ENCODE measurements at regions not wholly inside any gene's neighbourhood (a gene's known extent, or its start where the extent isn't known, plus 50 kb on each side); places are given as distances from the start of the nearest gene placed in this dataset.

GRCh38 chr1:193909406-193910082, 723.1 kb upstream of the B3GALT2 start:
- FAIRE-seq: no peak
- dilution Hi-C loops (cut with MboI; ENCODE audit: extremely low pct_ligation_motif_present, low sequenced_read_pairs) (no loop called here), intact Hi-C loops (cut with micrococcal nuclease) (no loop called here)
- Histone ChIP-seq H4K20me1 (replicated peaks; ENCODE audit: control insufficient read depth, extremely low read depth, insufficient read depth, low read length) (no peaks in the 10 kb centered on the region), H3K36me3 (ENCODE audit: control insufficient read depth in 2 of 2, extremely low read depth in 1 of 2, insufficient read depth in 2 of 2, low read length in 2 of 2) (no peaks in the 10 kb centered on the region), H3K4me2 (ENCODE audit: insufficient read depth, low read length) (no peak overlapping the region), H3K9me1 (replicated peaks; ENCODE audit: control insufficient read depth, extremely low read depth, insufficient read depth, low read length) (no peaks in the 10 kb centered on the region), H3K9ac (replicated peaks; ENCODE audit: extremely low read depth, insufficient read depth, low read length) (no peak overlapping the region), H3K27ac (ENCODE audit: insufficient read depth, low read depth, low read length) (no peak overlapping the region), H2AFZ (ENCODE audit: low read depth, low read length) (no peak overlapping the region), H3K79me2 (ENCODE audit: control insufficient read depth, insufficient read depth, low read length) (no peaks in the 10 kb centered on the region), H3K4me3 (replicated peaks in 1 of 3; ENCODE audit: insufficient read depth in 1 of 3, low read depth in 1 of 3, low read length in 3 of 3) (no peak overlapping the region), H3K4me1 (ENCODE audit: control insufficient read depth, extremely low read depth, insufficient read depth, low read length) (no peaks in the 10 kb centered on the region), H3K9me3 (replicated peaks; ENCODE audit: control insufficient read depth, insufficient read depth, low read length) (no peaks in the 10 kb centered on the region), H3K27me3 (ENCODE audit: control insufficient read depth in 2 of 2, insufficient read depth in 2 of 2, low read length in 2 of 2) (no peaks in the 10 kb centered on the region)
- ChIA-PET POLR2A (no interaction called here), CTCF (no interaction called here)
- BruUV-seq (replicated peaks): no TSS peak
- no peak for DNase-seq (ENCODE audit: low read depth, low spot score)
- TF ChIP-seq, protein P1, sequence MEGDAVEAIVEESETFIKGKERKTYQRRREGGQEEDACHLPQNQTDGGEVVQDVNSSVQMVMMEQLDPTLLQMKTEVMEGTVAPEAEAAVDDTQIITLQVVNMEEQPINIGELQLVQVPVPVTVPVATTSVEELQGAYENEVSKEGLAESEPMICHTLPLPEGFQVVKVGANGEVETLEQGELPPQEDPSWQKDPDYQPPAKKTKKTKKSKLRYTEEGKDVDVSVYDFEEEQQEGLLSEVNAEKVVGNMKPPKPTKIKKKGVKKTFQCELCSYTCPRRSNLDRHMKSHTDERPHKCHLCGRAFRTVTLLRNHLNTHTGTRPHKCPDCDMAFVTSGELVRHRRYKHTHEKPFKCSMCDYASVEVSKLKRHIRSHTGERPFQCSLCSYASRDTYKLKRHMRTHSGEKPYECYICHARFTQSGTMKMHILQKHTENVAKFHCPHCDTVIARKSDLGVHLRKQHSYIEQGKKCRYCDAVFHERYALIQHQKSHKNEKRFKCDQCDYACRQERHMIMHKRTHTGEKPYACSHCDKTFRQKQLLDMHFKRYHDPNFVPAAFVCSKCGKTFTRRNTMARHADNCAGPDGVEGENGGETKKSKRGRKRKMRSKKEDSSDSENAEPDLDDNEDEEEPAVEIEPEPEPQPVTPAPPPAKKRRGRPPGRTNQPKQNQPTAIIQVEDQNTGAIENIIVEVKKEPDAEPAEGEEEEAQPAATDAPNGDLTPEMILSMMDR (IDR thresholded peaks at IDR 0.05; ENCODE audit: extremely low read depth in 1 of 2, insufficient read depth in 1 of 2, low read depth in 1 of 2, low read length in 2 of 2): no peak
- TF ChIP-seq MAX (IDR thresholded peaks at IDR 0.05; ENCODE audit: insufficient read depth, insufficient read length): no peak
- no peak for TF ChIP-seq GATA2 (IDR thresholded peaks at IDR 0.05; ENCODE audit: insufficient read depth, insufficient read length, low read depth, low read length)
- no peak for TF ChIP-seq POLR2A (IDR thresholded peaks at IDR 0.05; ENCODE audit: low read depth, low read length)
- TF ChIP-seq POLR2AphosphoS5 (IDR thresholded peaks at IDR 0.05; ENCODE audit: insufficient read depth, low read depth, low read length): no peak
